GM18499 (cell line): ENCODE measurements at regions not wholly inside any gene's neighbourhood (a gene's known extent, or its start where the extent isn't known, plus 50 kb on each side); places are given as distances from the start of the nearest gene placed in this dataset.
"Not testable (repeated sequence)": the region's sequence is repeated elsewhere in the genome, so short reads cannot be mapped to it uniquely, and the experiment has no call there.

Experiments
- ATAC-seq: cut with Tn5 transposase; IDR thresholded peaks from one replicate; pipeline ENCODE4 v1.9.1; 2021; ENCODE audit warnings: moderate number of reproducible peaks; ENCODE audit not compliant: insufficient read depth, unreplicated experiment

GRCh38 chr5:118126159-118126558 is 862.2 kb downstream of the DTWD2 start:
- ATAC-seq = peak; percentile 79

- ATAC-seq = no peak
Measured at GRCh38 chr5:118125687-118126086, 862.7 kb downstream of the DTWD2 start.

DNA sequence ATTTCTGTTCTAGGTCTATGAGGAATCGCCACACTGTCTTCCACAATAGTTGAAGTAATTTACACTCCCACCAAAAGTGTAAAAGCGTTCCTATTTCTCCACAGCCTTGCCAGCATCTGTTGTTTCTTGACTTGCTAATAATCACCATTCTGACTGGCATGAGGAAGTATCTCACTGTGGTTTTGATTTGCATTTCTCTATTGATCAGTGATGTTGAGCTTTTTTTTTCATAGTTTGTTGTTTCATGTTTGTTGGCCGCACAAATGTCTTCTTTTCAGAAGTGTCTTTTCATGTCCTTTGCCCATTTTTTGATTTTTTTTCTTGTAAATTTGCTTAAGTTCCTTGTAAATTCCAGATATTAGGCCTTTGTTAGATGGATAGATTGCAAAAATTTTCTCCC is 867.1 kb downstream of the DTWD2 start:
- ATAC-seq = no peak

DNA sequence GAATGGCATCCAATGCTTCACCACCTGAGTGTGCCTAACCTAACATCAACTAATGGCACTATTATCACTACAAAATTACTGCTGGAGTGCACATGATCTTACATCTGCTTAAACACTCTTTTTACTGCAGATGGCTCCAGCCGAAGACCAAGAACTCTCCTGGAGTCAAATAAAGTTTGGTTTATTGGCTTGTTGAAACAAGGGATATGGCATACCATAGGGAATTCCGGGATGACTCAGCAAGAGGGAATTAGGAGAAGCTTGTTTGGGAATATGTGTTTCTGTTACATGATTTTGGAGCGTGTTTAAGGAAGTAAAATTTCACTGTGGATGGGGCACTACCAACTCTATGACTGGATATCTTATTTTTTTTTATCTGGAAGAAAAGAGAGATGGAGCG is 872.6 kb downstream of the DTWD2 start:
- ATAC-seq = no peak

- ATAC-seq = no peak
Measured at GRCh38 chr5:118111956-118112355, 876.4 kb downstream of the DTWD2 start.

- ATAC-seq = not testable (repeated sequence)
Measured at GRCh38 chr5:118107246-118107645, 881.1 kb downstream of the DTWD2 start.

DNA sequence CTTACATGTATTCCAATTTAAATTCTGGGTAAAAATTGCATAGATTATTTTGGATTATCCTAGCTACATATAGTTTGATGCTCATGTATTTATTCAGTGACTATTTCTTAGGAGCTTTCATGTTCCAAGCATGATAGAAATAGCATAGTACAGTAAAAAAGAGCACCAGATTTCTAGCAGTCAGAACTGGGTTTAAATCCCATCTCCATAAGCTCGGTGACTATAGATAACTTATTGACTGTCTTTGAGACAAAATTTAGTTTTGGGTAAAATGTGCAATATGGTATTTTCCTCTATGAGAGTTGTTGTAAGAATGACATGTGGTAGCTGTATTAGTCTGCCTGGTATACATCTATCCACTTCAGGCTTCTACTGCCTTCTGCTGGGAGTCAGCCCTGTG is 889.6 kb downstream of the DTWD2 start:
- ATAC-seq = no peak

- no peak for ATAC-seq
Measured at GRCh38 chr5:118095115-118095514, 893.2 kb downstream of the DTWD2 start.

DNA sequence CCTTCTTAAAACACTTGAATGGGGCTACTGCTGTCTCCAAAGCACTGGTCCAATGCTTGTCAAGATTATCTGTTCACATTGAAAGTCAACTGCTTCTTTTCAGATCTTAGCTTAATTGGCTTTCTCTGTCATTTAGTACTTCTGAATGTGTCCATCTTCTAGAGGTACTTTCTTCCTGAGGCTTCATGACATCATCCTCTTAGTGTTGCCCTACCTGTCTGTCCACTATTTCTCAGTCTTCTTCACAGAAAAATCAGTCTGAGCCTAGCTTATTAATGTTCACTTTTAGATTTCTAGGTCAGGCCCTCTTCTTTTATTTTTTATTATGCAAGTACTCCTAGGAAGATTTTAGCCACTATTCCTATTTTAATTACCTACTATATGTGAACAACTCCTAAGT is 899.9 kb downstream of the DTWD2 start:
- ATAC-seq = no peak

- ATAC-seq = no peak
Measured at GRCh38 chr5:118076490-118076889, 911.9 kb downstream of the DTWD2 start.

GRCh38 chr5:118070041-118070440 is 918.3 kb downstream of the DTWD2 start:
- ATAC-seq = no peak

GRCh38 chr5:118069452-118069851 is 918.9 kb downstream of the DTWD2 start:
- no peak for ATAC-seq

- no peak for ATAC-seq
Measured at GRCh38 chr5:118068886-118069285, 919.5 kb downstream of the DTWD2 start.

GRCh38 chr5:118063836-118064235 is 924.5 kb downstream of the DTWD2 start:
- ATAC-seq = not testable (repeated sequence)

- no peak for ATAC-seq
Measured at GRCh38 chr5:118060833-118061232, 927.5 kb downstream of the DTWD2 start.

- ATAC-seq = no peak
Measured at GRCh38 chr5:118052503-118052902, 935.8 kb downstream of the DTWD2 start.

- no peak for ATAC-seq
Measured at GRCh38 chr5:118044169-118044568, 944.2 kb downstream of the DTWD2 start.

- no peak for ATAC-seq
Measured at GRCh38 chr5:118043531-118043930, 944.8 kb downstream of the DTWD2 start.

DNA sequence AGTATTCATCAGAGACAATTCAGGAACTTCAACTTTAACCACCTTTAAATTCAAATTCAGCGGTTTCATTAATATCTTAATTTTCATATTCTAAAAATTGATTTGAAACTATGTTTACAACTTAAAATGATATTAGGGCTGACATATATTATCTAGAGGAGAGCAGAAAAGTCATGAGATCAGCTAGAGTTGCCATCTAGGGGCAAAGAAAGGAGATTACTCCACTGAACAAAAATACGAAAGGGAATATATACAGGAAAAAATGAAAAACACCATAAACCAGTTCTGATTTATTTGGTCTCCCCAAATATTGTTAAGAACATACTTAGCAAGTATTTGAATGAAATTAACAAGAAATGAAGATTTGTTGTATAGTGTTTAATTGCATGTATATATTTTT is 946.3 kb downstream of the DTWD2 start:
- no peak for ATAC-seq

- no peak for ATAC-seq
Measured at GRCh38 chr5:118040496-118040895, 947.9 kb downstream of the DTWD2 start.

DNA sequence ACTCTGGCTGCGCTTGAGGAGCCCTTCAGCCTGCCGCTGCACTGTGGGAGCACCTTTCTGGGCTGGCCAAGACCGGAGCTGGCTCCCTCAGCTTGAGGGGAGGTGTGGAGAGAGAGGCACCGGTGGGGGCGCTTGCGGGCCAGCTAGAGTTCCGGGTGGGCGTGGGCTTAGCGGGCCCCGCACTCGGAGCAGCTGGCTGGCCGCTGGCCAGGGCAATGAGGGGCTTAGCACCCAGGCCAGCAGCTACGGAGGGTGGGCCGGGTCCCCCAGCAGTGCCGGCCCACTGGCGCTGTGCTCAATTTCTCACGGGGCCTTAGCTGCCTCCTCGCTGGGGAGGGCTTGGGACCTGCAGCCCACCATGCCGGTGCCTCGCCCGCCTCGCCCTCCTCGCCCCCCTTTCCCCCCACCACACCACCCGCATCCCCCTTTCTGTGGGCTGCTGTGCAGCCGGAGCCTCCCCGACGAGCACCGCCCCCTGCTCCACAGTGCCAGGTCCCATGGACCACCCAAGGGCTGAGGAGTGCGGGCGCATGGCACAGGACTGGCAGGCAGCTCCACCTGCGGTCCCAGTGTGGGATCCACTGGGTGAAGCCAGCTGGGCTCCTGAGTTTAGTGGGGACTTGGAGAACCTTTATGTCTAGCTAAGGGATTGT is 954.5 kb downstream of the DTWD2 start:
- ATAC-seq = no peak

GRCh38 chr5:118029807-118030206 is 958.5 kb downstream of the DTWD2 start:
- ATAC-seq = no peak

DNA sequence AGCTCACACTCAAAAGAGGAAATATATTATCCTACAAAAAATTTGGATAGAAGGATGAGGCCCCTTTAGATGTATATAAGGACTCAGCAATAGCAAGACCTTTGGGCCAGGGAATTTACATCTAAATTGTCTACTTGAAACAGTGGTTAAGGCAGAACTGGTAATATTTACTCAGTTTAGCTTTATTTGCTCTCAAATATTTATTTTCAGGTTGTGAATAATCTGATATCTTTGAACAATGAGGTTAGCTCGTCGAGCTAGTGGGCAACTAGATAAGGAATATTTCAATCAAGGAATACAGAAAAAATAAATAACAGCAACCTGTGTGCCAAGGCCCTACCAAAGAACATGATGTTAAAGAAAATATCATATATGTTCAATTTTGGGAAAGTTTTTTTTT is 966.3 kb downstream of the DTWD2 start:
- ATAC-seq = no peak
